ENCODE measurements at regions not wholly inside any gene's neighbourhood (a gene's known extent, or its start where the extent isn't known, plus 50 kb on each side); places are given as distances from the start of the nearest gene placed in this dataset.

- Mint-ChIP-seq H3K4me1 (0 out of 2 replicates have a peak, but pooled peaks cover 3% of the 10 kb centered on the region), H3K27ac (no peak overlapping the region), H3K9me3 (peaks cover 46% of the 10 kb centered on the region), H3K27me3 (ENCODE audit: low read depth) (no peaks in the 10 kb centered on the region), H3K36me3 (peaks cover 32% of the 10 kb centered on the region), H3K4me3 (no peak overlapping the region)
- TF ChIP-seq FOXP1 (CRISPR knock-in tag; IDR thresholded peaks at IDR 0.05; ENCODE audit: borderline replicate concordance) (no peak), E2F5 (CRISPR knock-in tag; IDR thresholded peaks at IDR 0.05) (no peak), ARID4B (CRISPR knock-in tag; IDR thresholded peaks at IDR 0.05; ENCODE audit: borderline replicate concordance) (no peak), ZNF219 (CRISPR knock-in tag; IDR thresholded peaks at IDR 0.05; ENCODE audit: borderline replicate concordance) (no peak), EMX1 (CRISPR knock-in tag; IDR thresholded peaks at IDR 0.05) (no peak), MLX (CRISPR knock-in tag; IDR thresholded peaks at IDR 0.05) (no peak), ZNF281 (CRISPR knock-in tag; IDR thresholded peaks at IDR 0.05) (no peak), TP53 (CRISPR knock-in tag; IDR thresholded peaks at IDR 0.05) (no peak), NR3C1 (CRISPR knock-in tag; conservative IDR thresholded peaks at IDR 0.05; ENCODE audit: low read depth) (no peak), ZNF425 (CRISPR knock-in tag; conservative IDR thresholded peaks at IDR 0.05) (no peak)
- DNase-seq (ENCODE audit: low spot score) (no peak), ATAC-seq (peak; percentile 97)
- POLR2A ChIA-PET, result no interaction called here
- CTCF ChIA-PET, result no interaction called here
These were observed 656.8 kb downstream of the METTL4 start for GRCh38 chr18:1914489-1914888.

- Mint-ChIP-seq H3K4me1 (0 out of 2 replicates have a peak, but pooled peaks cover 3% of the 10 kb centered on the region), H3K9me3 (peaks cover 29% of the 10 kb centered on the region), H3K27me3 (ENCODE audit: low read depth) (no peaks in the 10 kb centered on the region), H3K27ac (no peak overlapping the region), H3K4me3 (no peak overlapping the region), H3K36me3 (peaks cover 10% of the 10 kb centered on the region)
- TF ChIP-seq ELF4 (CRISPR knock-in tag; IDR thresholded peaks at IDR 0.05; ENCODE audit: low read depth) (no peak), CREB1 (CRISPR knock-in tag; IDR thresholded peaks at IDR 0.05) (no peak), GTF2I (CRISPR knock-in tag; conservative IDR thresholded peaks at IDR 0.05) (no peak), ZSCAN18 (CRISPR knock-in tag; IDR thresholded peaks at IDR 0.05) (no peak), NR1H2 (CRISPR knock-in tag; IDR thresholded peaks at IDR 0.05) (no peak), CTCF (IDR thresholded peaks at IDR 0.05) (no peak), NR3C1 (CRISPR knock-in tag; conservative IDR thresholded peaks at IDR 0.05; ENCODE audit: low read depth) (no peak)
- TF ChIP-seq, protein P1, sequence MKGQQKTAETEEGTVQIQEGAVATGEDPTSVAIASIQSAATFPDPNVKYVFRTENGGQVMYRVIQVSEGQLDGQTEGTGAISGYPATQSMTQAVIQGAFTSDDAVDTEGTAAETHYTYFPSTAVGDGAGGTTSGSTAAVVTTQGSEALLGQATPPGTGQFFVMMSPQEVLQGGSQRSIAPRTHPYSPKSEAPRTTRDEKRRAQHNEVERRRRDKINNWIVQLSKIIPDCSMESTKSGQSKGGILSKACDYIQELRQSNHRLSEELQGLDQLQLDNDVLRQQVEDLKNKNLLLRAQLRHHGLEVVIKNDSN (CRISPR knock-in tag; IDR thresholded peaks at IDR 0.05), result no peak
- DNase-seq (ENCODE audit: low spot score) (no peak), ATAC-seq (no peak)
- ChIA-PET CTCF (no interaction called here), POLR2A (no interaction called here)
These were observed 654.3 kb downstream of the METTL4 start for GRCh38 chr18:1916869-1917523.

All from WTC11 (cell line).